H9 (cell line): ENCODE measurements at regions not wholly inside any gene's neighbourhood (a gene's known extent, or its start where the extent isn't known, plus 50 kb on each side); places are given as distances from the start of the nearest gene placed in this dataset.

Experiments
- DNase-seq: peaks from one replicate; pipeline ENCODE4 v3.0.0-alpha.2; 2017
- H2AFZ ChIP-seq: one replicate; pipeline ENCODE4 v1.6.1; 2013; ENCODE audit warnings: mild to moderate bottlenecking, low read length, control low read depth, moderate library complexity
- H2AK5ac ChIP-seq: 2 replicates; pipeline ENCODE4 v1.6.1; 2013; ENCODE audit warnings: low read length, control low read depth, mixed read lengths; ENCODE audit not compliant: insufficient read length
- H2BK120ac ChIP-seq: one replicate; pipeline ENCODE4 v1.6.1; 2013; ENCODE audit warnings: low read depth, mild to moderate bottlenecking, low read length, control low read depth, inconsistent platforms; ENCODE audit not compliant: poor library complexity, severe bottlenecking
- H2BK12ac ChIP-seq: 2 replicates; pipeline ENCODE4 v1.6.1; 2013; ENCODE audit warnings: low read length, control low read depth, mixed read lengths, low read depth; ENCODE audit not compliant: insufficient read length
- H2BK15ac ChIP-seq: 2 replicates; pipeline ENCODE4 v1.6.1; 2013; ENCODE audit warnings: low read depth, low read length, control low read depth
- H2BK20ac ChIP-seq: one replicate; pipeline ENCODE4 v1.6.1; 2013; ENCODE audit warnings: low read depth, mild to moderate bottlenecking, low read length, control low read depth, inconsistent platforms; ENCODE audit not compliant: poor library complexity, severe bottlenecking
- H2BK5ac ChIP-seq: 2 replicates; pipeline ENCODE4 v1.6.1; 2013; ENCODE audit warnings: low read length, control low read depth, mixed read lengths; ENCODE audit not compliant: insufficient read length
- H3K14ac ChIP-seq: 2 replicates; pipeline ENCODE4 v1.6.1; 2013; ENCODE audit warnings: low read length, control low read depth; ENCODE audit not compliant: insufficient read depth
- H3K18ac ChIP-seq: 2 replicates; pipeline ENCODE4 v1.6.1; 2013; ENCODE audit warnings: low read depth, mild to moderate bottlenecking, mixed read lengths, low read length, control low read depth; ENCODE audit not compliant: insufficient read length
- H3K23ac ChIP-seq: 2 replicates; pipeline ENCODE4 v1.6.1; 2013; ENCODE audit warnings: low read length, control low read depth, mixed read lengths, low read depth; ENCODE audit not compliant: insufficient read length
- H3K23me2 ChIP-seq: 2 replicates; pipeline ENCODE4 v1.6.1; 2013; ENCODE audit warnings: low read depth, mild to moderate bottlenecking, mixed read lengths, low read length, control low read depth; ENCODE audit not compliant: insufficient read length, poor library complexity, severe bottlenecking
- H3K27ac ChIP-seq: 2 replicates; pipeline ENCODE4 v1.5.1; 2013; ENCODE audit warnings: low read length, control low read depth, mixed read lengths, low read depth; ENCODE audit not compliant: insufficient read length
- H3K27me3 ChIP-seq: 2 replicates; pipeline ENCODE4 v1.6.1; 2013; ENCODE audit warnings: low read length, control low read depth, inconsistent platforms; ENCODE audit not compliant: insufficient read depth
- H3K4ac ChIP-seq: 2 replicates; pipeline ENCODE4 v1.6.1; 2013; ENCODE audit warnings: low read depth, mild to moderate bottlenecking, control low read depth, inconsistent platforms, low read length, moderate library complexity
- H3K4me1 ChIP-seq: 2 replicates; pipeline ENCODE4 v1.6.1; 2013; ENCODE audit warnings: low read length, control low read depth, inconsistent platforms; ENCODE audit not compliant: insufficient read depth
- H3K4me2 ChIP-seq: 2 replicates; pipeline ENCODE4 v1.6.1; 2013; ENCODE audit warnings: low read length, control low read depth, mixed read lengths; ENCODE audit not compliant: insufficient read length, insufficient read depth
- H3K56ac ChIP-seq: 2 replicates; pipeline ENCODE4 v1.6.1; 2013; ENCODE audit warnings: low read depth, mild to moderate bottlenecking, mixed read lengths, low read length, control low read depth; ENCODE audit not compliant: insufficient read length
- H3K79me1 ChIP-seq: 2 replicates; pipeline ENCODE4 v1.6.1; 2013; ENCODE audit warnings: low read depth, mild to moderate bottlenecking, moderate library complexity, low read length, control low read depth, inconsistent platforms; ENCODE audit not compliant: insufficient read depth, poor library complexity, severe bottlenecking
- H3K79me2 ChIP-seq: 2 replicates; pipeline ENCODE4 v1.6.1; 2013; ENCODE audit warnings: low read length, control low read depth, inconsistent platforms; ENCODE audit not compliant: insufficient read depth
- H3K9ac ChIP-seq: 2 replicates; pipeline ENCODE4 v1.6.1; 2013; ENCODE audit warnings: low read length, control low read depth, mixed read lengths; ENCODE audit not compliant: insufficient read length; ENCODE audit errors: extremely low read depth
- H3K9me3 ChIP-seq: one replicate; pipeline ENCODE4 v1.6.1; 2013; ENCODE audit warnings: low read depth, low read length, inconsistent platforms; ENCODE audit not compliant: control insufficient read depth
- H3T11ph ChIP-seq: one replicate; pipeline ENCODE4 v1.6.1; 2013; ENCODE audit warnings: mild to moderate bottlenecking, low read length, control low read depth, inconsistent platforms
- H4K20me1 ChIP-seq: one replicate; pipeline ENCODE4 v1.6.1; 2013; ENCODE audit not compliant: control insufficient read depth, insufficient read length, insufficient read depth
- H4K5ac ChIP-seq: 2 replicates; pipeline ENCODE4 v1.6.1; 2013; ENCODE audit warnings: low read depth, mild to moderate bottlenecking, mixed read lengths, low read length, control low read depth; ENCODE audit not compliant: insufficient read length
- H4K8ac ChIP-seq: replicated peaks from 2 replicates; pipeline ENCODE4 v1.6.1; 2013; ENCODE audit warnings: low read length, control low read depth, mixed read lengths, low read depth; ENCODE audit not compliant: insufficient read length
- H4K91ac ChIP-seq: 2 replicates; pipeline ENCODE4 v1.6.1; 2013; ENCODE audit warnings: low read depth, mild to moderate bottlenecking, moderate library complexity, mixed read lengths, low read length, control low read depth; ENCODE audit not compliant: insufficient read length
- H3K27ac Mint-ChIP-seq, 3 experiments: 2 replicates in 2 of 3; 3 replicates in 1 of 3; pipeline ENCODE4 v1.8.0; 2020 to 2021; ENCODE audit warnings: mixed read lengths in 3 of 3, mild to moderate bottlenecking in 1 of 3, moderate library complexity in 1 of 3
- H3K27me3 Mint-ChIP-seq: 2 replicates; pipeline ENCODE4 v1.8.0; 2021; ENCODE audit warnings: low read depth, mild to moderate bottlenecking, moderate library complexity, mixed read lengths
- H3K36me3 Mint-ChIP-seq, 3 experiments: 2 replicates in 2 of 3; 3 replicates in 1 of 3; pipeline ENCODE4 v1.8.0; 2020 to 2021; ENCODE audit warnings: low read depth in 3 of 3, mixed read lengths in 3 of 3; ENCODE audit not compliant: insufficient read depth in 1 of 3
- H3K4me1 Mint-ChIP-seq, 2 experiments: 2 replicates each; pipeline ENCODE4 v1.8.0; 2020; ENCODE audit warnings: mixed read lengths in 2 of 2
- H3K4me3 Mint-ChIP-seq, 2 experiments: 2 replicates in 1 of 2; 3 replicates in 1 of 2; pipeline ENCODE4 v1.8.0; 2020 to 2021; ENCODE audit warnings: mild to moderate bottlenecking in 2 of 2, mixed read lengths in 2 of 2, moderate library complexity in 1 of 2
- H3K9me3 Mint-ChIP-seq, 2 experiments: 2 replicates in 1 of 2; 3 replicates in 1 of 2; pipeline ENCODE4 v1.8.0; 2020; ENCODE audit warnings: mild to moderate bottlenecking in 2 of 2, mixed read lengths in 2 of 2, moderate library complexity in 1 of 2
- WGBS: extraction: QIAGEN DNeasy Blood & Tissue Kit; methylation state at CpG from one replicate; pipeline ENCODE4 v1.1.7; 2013; ENCODE audit warnings: missing lambda C conversion rate, low lambda C conversion rate, mixed read lengths; ENCODE audit not compliant: insufficient read length; ENCODE audit errors: extremely low coverage; 5-methylcytosine and 5-hydroxymethylcytosine counted together
- TF ChIP-seq, protein P1 (sequence below): fragments of 200-600 bp; sonication (generic); conservative IDR thresholded peaks from 3 replicates; pipeline ENCODE4 v1.8.0; 2021; ENCODE audit warnings: antibody characterized with exemption, mild to moderate bottlenecking

GRCh38 chr12:46497739-46498138, 125.2 kb upstream of the SLC38A2 start:
- Histone ChIP-seq H2BK12ac (no peak overlapping the region), H3K18ac (no peak overlapping the region), H3K56ac (no peak overlapping the region), H2BK5ac (no peak overlapping the region), H3K4me1 (peaks cover 4% of the 10 kb centered on the region), H3K23me2 (no peaks in the 10 kb centered on the region), H3K14ac (no peak overlapping the region), H4K91ac (no peak overlapping the region), H3K27ac (no peak overlapping the region), H3T11ph (no peak overlapping the region), H3K79me2 (no peaks in the 10 kb centered on the region), H3K23ac (no peak overlapping the region), H3K27me3 (no peaks in the 10 kb centered on the region), H2BK15ac (no peak overlapping the region), H4K20me1 (no peaks in the 10 kb centered on the region), H3K79me1 (no peaks in the 10 kb centered on the region), H2AFZ (no peak overlapping the region), H2BK120ac (no peak overlapping the region), H3K4ac (no peak overlapping the region), H3K9me3 (no peaks in the 10 kb centered on the region), H4K8ac (no peak overlapping the region), H2BK20ac (no peak overlapping the region), H2AK5ac (no peak overlapping the region), H3K4me2 (no peak overlapping the region), H4K5ac (no peak overlapping the region), H3K9ac (no peak overlapping the region)
- peaks cover 12 to 22% of the 10 kb centered on the region in 2 experiments; a peak in 4 of 5 replicates for H3K9me3 Mint-ChIP-seq
- TF ChIP-seq, protein P1, sequence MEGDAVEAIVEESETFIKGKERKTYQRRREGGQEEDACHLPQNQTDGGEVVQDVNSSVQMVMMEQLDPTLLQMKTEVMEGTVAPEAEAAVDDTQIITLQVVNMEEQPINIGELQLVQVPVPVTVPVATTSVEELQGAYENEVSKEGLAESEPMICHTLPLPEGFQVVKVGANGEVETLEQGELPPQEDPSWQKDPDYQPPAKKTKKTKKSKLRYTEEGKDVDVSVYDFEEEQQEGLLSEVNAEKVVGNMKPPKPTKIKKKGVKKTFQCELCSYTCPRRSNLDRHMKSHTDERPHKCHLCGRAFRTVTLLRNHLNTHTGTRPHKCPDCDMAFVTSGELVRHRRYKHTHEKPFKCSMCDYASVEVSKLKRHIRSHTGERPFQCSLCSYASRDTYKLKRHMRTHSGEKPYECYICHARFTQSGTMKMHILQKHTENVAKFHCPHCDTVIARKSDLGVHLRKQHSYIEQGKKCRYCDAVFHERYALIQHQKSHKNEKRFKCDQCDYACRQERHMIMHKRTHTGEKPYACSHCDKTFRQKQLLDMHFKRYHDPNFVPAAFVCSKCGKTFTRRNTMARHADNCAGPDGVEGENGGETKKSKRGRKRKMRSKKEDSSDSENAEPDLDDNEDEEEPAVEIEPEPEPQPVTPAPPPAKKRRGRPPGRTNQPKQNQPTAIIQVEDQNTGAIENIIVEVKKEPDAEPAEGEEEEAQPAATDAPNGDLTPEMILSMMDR = no peak
- H3K4me1 Mint-ChIP-seq = peaks cover 20% of the 10 kb centered on the region in 2 experiments
- H3K4me3 Mint-ChIP-seq = no peak overlapping the region
- DNase-seq = no peak
- WGBS = no CpG with 5 or more reads among the region's 1 CpG
- H3K27me3 Mint-ChIP-seq = no peaks in the 10 kb centered on the region
- peaks cover 10% of the 10 kb centered on the region in 3 experiments; a peak in 6 of 7 replicates for H3K36me3 Mint-ChIP-seq
- H3K27ac Mint-ChIP-seq = no peak overlapping the region
